HG03378 (cell line): ENCODE measurements at regions not wholly inside any gene's neighbourhood (a gene's known extent, or its start where the extent isn't known, plus 50 kb on each side); places are given as distances from the start of the nearest gene placed in this dataset.
A peak's percentile ranks its signal among the peaks of the same experiment; 100 is the strongest.
"Not testable (repeated sequence)": the region's sequence is repeated elsewhere in the genome, so short reads cannot be mapped to it uniquely, and the experiment has no call there.

Source experiments
- ATAC-seq: cut with Tn5 transposase; IDR thresholded peaks from one replicate; pipeline ENCODE4 v1.9.1; 2021; ENCODE audit warnings: mild to moderate bottlenecking, moderate library complexity; ENCODE audit not compliant: unreplicated experiment

- not testable (repeated sequence) for ATAC-seq
Observed at GRCh38 chr10:8415029-8415428, 360.5 kb downstream of the GATA3 start.

GRCh38 chr10:8416192-8416701, 361.8 kb downstream of the GATA3 start:
- peak; percentile 81 for ATAC-seq

- peak; percentile 30 for ATAC-seq
Observed at GRCh38 chr10:8416760-8417159, 362.3 kb downstream of the GATA3 start.

- ATAC-seq = no peak
Observed at GRCh38 chr10:8417631-8418030, 363.1 kb downstream of the GATA3 start.

DNA sequence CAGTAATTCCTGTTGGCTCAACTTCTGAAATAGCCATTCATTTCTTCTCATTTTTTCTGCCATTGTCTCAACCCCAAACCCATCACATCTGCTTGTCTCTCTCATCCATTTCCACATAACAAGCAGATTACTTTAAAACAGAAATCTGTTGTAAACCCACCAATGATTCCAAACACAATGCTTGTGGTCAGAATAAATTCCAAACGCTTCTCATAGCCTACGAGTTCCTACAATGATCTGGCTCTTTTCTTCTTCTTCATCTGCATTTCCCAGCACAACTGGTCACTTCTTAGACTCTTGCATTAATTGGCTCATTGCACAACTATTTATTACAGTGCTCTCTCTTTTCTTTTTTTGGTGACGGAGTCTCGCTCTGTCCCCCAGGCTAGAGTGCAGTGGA, 364.1 kb downstream of the GATA3 start:
- ATAC-seq = no peak

DNA sequence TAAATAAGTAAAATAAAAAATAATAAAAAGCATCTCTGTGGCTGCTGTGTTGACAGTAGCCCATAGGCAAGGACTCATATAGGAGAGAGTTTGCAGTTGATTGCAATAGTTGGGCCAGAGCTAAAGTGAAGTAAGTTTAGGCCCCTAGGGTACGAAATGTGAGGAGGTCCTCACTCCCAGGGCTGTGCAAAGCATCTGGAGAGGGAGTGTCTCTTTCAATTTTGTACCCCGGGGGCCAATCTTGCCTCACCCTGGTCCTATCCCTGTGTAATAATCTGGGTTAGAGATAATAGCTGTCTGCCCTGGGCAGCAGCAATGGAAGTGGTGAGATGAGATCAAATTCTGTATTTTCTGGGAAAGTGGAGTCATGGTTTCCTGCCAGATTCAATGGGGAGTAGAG, 365.7 kb downstream of the GATA3 start:
- ATAC-seq = no peak

DNA sequence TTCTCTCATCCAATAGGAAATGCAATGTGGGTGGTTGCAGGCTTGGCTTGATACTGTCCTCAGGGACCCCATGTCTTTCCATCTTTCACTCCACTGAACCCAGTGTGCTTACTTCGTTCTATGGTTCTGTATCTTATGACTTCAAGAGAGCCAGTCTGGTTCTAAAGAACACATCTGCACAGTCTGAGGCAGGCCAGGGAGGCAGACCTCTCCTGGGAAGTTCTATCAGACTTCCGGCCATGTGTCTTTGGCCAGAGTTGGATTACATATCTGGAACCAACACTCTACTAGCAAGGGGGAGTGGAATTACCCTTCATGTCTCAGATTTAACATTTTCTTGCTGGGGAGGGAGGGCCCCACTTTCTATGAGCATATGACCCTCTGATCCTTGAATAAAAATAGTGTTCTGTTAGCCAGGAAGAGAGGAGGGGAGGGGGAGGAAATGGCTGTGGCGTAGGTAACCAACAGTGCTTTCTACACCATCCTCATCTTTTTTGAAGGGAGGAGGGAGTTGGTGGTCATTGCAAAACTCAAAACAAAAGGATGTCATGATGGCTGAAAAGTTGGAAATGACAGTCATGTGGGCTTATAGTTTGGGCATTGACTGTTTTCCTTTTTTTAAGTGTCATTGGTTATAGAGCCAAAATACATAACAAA, 370.2 kb downstream of the GATA3 start:
- no peak for ATAC-seq

DNA sequence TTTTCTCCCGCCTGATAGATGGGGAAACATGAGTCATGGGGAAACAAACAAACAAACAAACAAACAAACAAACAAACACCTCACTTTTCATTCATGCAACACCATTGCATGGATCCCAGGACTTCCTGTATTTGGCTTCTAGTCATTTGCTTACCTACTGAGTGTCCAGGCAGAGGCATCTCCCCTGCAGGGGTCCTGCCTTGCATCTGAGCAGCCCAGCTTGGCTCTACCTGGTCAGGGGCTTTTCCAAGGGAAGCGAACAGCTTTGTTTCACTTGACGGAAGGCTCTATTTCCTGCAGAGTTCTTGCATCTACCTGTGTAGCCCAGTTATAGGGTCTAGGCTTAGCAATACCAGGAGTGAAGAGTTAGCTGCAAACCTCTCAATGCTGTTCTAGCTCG, 374.2 kb downstream of the GATA3 start:
- ATAC-seq = no peak

- ATAC-seq = no peak
Observed at GRCh38 chr10:8430321-8430720, 375.8 kb downstream of the GATA3 start.

DNA sequence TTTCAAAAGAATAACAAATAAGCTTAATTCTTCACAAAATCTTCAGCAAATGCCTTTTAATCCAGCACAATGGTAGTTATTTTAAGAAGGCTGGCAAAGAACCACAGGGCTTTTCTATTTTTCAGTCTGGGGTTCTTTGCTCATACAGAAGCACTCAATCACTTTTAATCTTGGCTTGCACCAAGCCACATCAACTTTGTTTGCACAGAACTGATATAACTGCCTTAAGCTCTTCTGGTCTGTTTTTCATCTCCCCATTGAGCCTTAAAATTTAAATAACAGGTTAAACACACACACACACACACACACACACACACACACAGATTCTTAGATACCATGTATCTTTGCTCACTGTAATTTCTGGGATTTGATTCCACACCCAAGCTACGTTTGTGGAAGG, 377.0 kb downstream of the GATA3 start:
- no peak for ATAC-seq

DNA sequence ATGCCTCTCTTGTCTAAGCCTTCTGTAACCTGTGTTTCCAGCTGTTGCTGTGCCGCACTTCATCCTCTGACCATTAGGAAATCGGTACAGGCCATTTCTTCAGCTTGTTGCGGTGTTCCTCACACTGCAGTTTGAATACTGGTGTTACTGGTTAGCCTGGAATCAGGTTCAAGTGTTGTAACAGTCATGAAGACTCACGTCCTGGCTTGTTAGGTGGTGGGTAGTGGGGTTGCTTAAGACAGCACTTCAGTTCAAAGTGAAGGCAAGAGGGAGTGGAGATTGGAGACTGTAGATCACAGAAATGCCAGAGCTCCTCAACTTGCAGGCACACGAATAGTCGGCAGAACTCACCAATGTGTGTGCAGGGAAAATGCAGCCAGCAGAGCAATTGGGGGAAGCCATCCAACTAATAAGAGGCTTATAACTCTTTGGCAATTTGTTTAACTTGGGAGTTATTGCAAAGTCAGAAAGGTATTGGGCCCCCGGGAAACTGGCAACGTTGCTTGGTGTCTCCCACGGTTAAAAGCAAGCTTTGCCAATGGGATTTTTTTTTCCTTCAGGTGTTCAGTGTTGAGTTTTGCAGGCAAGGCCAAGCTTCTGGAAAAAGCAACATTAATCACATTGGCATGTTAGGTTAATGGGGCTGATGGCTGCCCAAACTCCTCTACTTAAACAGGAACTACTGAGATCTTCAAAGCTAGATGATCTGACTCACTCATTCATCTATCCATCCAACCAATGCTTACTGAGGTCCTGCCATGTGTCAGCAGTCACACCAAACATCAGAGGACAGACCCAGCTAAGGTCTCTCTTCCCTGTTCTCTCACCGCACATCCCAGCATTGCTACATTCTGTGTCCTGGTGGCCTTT, 380.9 kb downstream of the GATA3 start:
- ATAC-seq = no peak

- no peak for ATAC-seq
Observed at GRCh38 chr10:8437896-8438295, 383.4 kb downstream of the GATA3 start.

DNA sequence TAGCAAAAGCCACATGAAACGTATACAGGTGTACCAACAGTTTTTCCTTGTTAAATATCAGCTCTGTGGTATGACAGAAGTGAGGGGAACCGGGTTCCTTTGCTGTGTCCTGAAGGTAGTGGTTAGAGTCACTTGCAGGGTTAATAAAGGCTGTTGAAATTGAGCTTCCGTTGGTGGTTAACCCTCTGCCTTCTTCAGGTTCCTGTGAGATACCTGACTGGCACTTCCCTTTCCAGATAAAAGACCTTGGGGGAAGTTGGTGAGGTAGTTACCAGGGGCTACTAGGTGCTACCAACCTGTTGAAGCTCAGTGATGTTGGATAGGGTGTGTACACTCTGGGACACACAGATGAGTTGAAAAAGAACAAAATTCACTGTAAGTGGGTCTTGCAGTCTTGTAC, 384.1 kb downstream of the GATA3 start:
- no peak for ATAC-seq

DNA sequence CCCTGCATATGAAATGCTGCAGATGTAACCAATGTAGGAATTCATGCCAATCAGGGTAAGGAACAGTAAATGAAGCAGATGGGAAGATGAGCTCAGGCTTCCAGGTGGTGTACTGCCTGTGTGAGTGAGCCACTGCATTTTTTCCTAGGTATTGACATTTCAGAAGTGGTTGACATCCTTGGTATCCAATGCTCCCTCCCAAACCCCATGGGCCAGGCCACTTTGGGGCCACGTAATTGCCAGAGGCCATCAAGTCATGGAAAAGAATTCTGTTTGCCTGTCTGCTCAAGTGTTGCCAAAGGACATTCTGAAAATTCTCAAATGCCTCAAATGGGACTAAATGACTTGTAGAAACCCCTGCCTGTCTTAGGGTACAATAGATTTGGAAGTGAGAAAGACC, 384.6 kb downstream of the GATA3 start:
- no peak for ATAC-seq

DNA sequence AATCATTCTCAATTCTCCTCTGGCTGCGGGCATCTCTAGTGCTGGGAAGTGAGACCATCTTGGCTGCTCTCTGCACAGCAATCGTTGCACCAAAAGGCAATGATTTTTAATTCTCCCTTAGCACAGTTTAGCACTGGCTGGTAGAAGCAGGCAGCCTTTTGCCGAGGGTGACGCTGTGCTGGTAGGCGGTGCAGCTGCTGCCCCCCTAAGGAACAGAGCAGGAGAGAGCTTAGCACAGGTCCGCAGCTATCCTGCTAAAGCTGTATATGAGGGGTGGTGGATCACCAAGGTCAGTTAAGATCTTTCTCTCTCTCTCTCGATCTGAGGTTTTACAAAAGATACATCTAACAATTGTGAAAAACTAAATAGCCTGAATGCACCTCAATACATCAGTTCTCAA, 390.1 kb downstream of the GATA3 start:
- no peak for ATAC-seq

DNA sequence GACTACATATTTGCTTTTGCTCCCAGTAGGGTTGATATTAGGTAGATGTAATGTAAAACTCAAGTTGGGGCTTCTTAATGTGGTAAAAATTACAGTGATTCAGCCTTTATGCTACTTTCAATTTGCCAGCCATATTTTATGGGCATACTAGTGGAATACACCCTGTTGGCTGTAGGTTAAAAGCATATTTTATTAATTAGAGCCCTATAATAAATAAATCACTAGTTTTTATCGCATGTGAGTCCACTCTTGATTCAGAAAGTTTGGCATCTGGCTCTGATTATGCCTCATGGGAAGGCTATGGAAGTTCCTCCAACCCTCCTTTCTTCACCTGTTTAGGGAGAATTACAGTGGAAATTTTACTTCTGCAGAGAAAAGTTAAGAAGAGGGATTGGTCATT, 390.9 kb downstream of the GATA3 start:
- no peak for ATAC-seq

- no peak for ATAC-seq
Observed at GRCh38 chr10:8449909-8450308, 395.4 kb downstream of the GATA3 start.

GRCh38 chr10:8453587-8453986, 399.1 kb downstream of the GATA3 start:
- no peak for ATAC-seq

GRCh38 chr10:8454357-8454756, 399.9 kb downstream of the GATA3 start:
- no peak for ATAC-seq

DNA sequence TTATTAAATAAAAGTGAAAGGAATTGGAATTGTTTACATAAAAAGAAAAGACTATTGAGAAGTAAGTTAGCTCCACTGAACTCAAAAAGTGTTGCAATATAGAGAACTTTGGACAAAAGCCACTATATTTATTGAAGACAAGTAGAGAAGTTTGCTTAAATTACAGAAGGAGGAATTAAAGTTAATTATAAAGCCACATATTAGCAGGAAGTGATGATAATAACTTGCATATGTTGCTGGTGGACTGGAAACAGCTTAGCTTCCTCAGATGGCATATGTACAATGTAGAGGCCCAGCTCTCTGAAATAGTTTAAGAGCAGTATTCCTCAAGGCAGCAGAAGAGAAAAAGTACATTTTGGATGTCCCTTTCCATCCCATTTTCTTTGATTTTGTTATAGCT, 400.7 kb downstream of the GATA3 start:
- no peak for ATAC-seq

GRCh38 chr10:8456386-8456785, 401.9 kb downstream of the GATA3 start:
- ATAC-seq = no peak

GRCh38 chr10:8460626-8461025, 406.1 kb downstream of the GATA3 start:
- no peak for ATAC-seq
